Left ventricle myocardium superior (tissue), 1 donor: ENCODE measurements at regions not wholly inside any gene's neighbourhood (a gene's known extent, or its start where the extent isn't known, plus 50 kb on each side); places are given as distances from the start of the nearest gene placed in this dataset.
A peak's percentile ranks its signal among the peaks of the same experiment; 100 is the strongest.

Experiments used
- ATAC-seq: fragments of 200-7000 bp; cut with Tn5 transposase; one replicate; pipeline ENCODE4 v1.9.1; 2020; ENCODE audit warnings: mild to moderate bottlenecking, moderate library complexity
- DNase-seq: peaks from one replicate; pipeline ENCODE4 v3.0.0-alpha.2; 2020
- intact Hi-C: fragments of 100-400 bp; cut with micrococcal nuclease; formaldehyde crosslinking; loops from one replicate; pipeline ENCODE4 v1.11.0; 2022
- donor health status: DM: no; HTN: yes; CAD: no; lungs with severe emphysema.

DNA sequence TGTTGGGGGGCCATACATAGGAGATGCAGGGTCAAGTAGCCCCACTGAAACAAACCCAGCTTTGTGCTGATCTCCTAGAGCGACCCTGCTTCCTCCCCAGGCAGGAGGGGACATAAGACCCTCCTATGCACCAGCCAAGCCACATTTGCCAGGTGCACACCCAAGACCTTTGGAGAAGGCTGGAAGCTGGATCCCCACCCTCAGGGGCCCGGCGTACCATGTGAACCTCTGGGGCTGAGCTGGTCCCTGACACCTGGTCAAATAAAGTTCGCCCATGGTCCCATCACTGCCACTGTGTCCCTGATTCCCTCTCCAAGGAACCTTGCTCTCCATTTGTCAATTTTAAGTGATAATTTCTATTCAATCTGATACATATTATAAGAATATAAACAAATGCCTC is 162.1 kb upstream of the VASH1 start:
- DNase-seq (no peak), ATAC-seq (no peak)
- intact Hi-C loops: no loop called here

DNA sequence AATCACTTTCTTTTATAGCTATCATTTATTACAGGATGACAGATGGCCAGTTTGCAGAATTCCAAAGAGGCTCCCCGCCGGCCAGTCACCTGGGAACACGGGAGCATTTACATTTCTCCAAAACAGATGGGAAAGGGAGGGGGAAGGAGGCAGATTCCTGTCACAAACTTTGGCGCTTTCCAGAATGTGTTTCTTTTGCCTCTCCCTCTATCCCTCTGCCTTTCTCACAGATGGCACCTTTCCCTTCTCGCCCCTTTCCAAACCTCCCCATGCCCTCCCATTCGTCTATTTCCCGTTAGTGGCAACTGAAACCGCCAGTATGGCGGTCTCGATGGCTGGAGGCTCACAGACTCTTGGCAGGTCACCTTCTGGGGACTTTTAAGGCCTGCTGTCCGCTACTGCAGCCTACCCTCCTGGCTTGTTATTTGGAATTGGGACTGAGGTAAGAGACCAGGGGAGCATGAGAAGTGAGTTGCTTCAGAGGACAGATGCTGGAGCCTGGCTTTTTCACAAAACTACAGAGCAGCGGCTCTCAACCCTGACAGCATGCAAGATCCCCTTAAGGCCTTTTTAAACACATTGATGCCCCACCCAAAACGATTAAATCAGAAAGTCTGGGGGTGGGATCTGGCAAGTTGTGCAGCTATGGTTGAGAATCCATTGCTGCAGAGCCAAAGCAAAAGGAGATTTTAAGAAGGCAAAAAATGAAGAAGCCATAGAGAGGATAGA is 161.5 kb upstream of the VASH1 start:
- intact Hi-C loops: no loop called here
- ATAC-seq (no peak), DNase-seq (no peak)

DNA sequence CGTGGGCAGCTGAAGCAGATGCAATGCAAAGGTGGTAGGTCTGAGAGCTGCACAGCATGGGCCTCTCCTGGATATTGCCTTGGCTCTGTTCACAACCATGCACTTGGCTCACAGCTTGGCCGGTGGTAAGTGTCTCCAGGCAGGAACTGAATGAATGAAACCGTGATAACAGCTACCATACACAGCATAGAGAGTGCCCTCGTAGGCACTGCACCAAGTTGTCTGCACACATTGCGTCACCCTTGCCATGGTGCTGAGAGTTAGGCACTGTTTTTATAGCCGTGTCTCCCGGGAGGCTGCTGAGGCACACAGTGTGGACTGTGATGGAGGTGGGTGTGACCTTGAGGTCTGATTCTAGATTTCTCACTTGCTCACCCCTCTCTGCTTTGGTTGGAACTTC is 157.6 kb upstream of the VASH1 start:
- intact Hi-C loops: no loop called here
- ATAC-seq (peak; percentile 99), DNase-seq (peak; percentile 60)

DNA sequence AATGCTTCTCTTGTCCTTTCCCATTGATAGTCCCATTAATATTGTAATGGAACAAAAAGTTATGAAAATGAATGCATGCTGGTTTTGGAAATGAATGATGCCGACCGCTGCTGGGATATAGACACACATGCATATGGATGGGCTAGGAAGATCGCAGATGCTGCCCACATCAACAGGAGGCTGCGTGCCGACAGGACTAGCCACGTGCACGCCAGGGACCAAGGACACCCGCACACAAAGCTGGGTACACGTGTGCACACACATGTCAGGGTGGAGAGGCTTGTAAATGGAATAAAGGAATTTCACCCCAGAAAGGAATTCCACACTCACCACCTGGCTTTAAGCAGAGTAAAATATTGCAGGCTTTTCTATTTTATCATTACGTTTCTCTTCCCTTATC is 153.8 kb upstream of the VASH1 start:
- no peak for ATAC-seq
- intact Hi-C loops: no loop called here
- no peak for DNase-seq

DNA sequence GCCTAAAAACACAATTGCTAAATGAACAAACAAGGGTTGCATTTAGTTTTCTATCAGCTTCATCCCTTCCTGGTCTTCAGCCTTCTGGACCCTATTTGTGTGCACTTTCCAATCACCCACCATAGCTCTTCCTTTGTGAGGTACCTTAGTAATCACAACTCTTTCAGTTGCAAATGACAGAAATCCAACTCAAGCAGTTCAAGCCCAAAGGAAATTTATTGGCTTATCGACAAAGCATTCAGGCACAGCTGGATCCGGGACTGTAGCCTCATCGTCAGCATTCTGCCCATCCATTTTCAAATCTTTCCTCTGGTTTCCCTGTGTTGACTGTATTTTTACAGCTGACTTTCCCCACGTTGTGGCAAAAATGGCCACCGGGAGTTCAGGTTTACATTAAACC is 148.6 kb upstream of the VASH1 start:
- DNase-seq: no peak
- no peak for ATAC-seq
- intact Hi-C loops: no loop called here

DNA sequence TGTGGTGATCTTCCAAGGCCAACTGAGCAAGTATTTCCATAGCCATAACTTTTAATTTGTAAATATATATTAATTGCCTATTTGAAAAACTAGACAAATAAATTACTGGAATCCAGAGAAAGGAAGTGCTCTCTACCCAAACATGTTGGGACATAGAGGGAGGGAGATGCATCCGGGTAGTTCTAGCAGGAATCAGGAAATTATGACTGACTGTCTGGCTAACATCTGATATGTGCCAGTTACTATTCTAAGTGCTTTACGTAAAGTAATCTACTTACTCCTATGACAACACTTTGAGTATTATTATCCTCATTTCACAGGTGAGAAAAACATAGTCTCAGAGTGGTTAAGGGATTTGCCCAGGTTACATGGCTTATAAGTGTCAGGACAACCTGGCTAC is 147.7 kb upstream of the VASH1 start:
- intact Hi-C loops: no loop called here
- ATAC-seq (no peak), DNase-seq (no peak)

DNA sequence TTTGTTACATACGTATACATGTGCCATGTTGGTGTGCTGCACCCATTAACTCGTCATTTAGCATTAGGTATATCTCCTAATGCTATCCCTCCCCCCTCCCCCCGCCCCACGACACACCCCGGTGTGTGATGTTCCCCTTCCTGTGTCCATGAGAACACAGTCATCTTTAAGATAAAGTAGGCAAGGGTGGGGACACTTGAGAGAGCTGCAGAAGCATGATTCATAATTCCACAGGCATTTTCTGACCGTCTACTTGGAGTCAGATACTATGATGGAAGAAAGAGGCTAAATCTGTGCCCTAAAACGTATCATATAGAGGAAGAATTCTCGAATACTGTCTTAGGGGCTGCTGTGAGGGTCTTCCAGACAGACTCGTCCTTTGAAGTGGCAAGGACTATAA is 145.9 kb upstream of the VASH1 start:
- intact Hi-C loops: no loop called here
- ATAC-seq: no peak
- DNase-seq: no peak

DNA sequence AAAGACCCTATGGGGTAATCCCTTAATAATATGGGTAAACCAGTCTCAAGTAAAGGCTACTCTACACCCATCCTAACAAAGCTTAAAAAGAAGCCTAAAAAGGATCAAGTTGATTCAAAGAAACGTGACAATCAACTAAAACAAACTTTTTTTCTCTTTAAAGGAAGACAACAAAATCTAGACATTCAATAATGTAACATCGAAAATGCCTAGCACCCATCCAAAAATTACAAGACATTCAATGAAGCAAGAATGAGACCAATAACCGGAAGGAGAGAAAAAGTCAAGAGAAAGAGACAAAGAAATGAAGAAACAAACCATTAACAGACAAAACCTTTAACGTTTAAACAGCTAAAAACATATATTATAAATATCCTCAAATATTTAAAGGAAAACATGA is 143.8 kb upstream of the VASH1 start:
- DNase-seq: no peak
- intact Hi-C loops: no loop called here
- no peak for ATAC-seq

DNA sequence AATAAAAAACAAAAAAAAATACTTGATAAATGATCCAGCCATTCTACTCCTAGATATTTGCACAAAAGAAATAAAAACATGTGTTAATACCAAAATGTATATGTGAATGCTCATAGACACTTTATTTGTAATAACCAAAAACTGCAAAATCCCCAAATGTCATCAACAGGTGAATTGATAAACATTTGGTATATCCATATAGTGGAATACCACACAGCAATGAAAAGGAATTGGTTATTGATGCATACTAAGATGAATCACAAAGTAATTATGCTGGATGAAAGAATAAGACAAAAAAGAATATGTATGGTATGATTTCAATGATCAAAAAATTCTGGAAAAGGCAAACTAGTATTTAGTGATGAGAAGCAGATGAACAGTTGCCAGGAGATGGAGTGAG is 124.7 kb upstream of the VASH1 start:
- intact Hi-C loops: no loop called here
- no peak for DNase-seq
- no peak for ATAC-seq

DNA sequence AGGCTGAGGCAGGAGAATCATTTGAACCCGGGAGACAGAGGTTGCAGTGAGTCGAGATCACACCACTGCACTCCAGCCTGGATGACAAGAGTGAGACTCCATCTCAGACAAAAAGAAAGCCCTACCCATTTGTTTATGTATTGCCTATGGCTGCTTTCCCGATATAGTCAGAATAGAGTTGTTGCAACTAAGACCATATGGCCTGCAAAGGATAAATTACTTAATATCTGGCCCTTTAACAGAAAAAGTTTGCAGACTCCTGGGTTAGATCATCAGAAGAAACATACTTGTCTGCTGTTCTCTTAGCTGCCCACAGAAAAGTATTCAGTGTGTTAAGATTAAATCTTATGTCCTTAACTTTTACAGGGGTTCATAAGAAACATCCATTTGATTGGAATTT is 122.4 kb upstream of the VASH1 start:
- ATAC-seq (no peak), DNase-seq (no peak)
- intact Hi-C loops: no loop called here

DNA sequence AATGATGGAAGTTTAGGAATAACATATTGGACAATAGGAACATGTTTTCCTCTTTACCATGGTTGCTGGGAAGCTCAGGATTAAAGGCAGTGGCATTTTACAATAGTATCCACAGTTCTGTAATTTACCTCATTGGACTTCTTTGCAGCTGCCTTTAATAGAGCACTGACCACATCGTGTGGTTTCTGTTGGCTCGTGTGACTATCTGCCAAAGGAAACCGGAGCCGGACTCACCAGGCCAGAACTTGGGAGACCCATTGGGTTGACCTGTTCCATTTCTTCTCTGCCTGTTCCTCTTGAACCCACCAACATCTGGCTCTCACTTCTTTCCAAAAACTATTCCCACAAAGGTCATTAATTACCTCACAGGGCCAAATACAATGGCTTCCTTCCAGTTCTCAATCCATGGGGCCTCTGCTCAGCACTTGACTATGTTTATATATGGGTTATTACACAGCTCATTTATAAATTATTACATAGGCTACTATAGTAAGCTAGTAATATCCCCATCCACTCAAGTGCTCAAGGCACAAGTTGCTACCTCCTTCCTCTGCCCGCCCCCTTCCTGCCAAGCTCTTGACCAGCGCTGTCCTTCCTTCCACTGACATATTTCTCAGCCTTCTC is 121.5 kb upstream of the VASH1 start:
- intact Hi-C loops: loop anchor here (10.0 kb wide), 2 partner anchors 185 to 585 kb away; no protein-coding TSS in a partner anchor
- ATAC-seq (peak; percentile 19), DNase-seq (no peak)

DNA sequence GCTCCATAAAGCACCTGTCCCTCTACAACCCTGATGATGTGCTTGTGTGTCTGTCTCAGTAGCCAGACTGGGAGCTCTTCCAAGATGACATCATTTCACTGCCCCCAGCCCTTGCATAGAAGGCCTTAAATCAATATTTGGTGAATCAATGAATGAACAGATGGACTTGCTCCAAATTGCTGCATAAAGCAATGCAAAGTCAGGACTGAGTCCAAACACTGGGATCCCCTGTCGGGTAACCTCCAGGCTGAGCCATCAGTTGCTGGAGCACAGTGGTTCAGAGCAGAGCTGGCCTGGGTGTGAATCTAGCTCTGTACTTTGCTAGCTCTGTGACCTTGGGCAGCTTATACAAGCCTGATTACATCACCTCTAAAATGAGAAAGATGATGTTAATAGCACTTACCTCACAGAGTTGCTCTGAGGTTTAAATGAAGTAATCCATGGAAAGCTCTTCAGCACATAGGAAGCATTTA is 120.3 kb upstream of the VASH1 start:
- no peak for DNase-seq
- peak; percentile 84 for ATAC-seq
- intact Hi-C loops: loop anchor here (10.0 kb wide), 2 partner anchors 186 to 586 kb away; no protein-coding TSS in a partner anchor

DNA sequence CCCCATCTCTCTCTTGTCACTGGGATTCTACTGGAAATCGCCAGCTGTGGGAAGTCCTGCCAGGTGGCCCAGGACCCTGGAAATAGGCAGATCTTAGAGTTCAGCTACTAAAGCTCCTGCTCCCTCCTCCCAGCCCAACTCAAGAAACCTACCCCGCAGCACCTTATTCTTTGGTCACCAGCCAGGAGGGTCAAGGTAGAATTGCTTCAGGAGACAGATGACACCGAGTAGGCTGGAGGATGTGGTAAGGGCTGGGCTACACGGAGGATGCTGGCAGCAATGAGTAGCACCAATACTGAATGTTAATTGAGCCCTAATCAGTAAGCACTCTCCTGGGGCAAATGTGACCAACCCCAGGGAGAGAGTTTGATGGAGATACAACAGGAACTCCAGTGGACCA is 119.7 kb upstream of the VASH1 start:
- DNase-seq (no peak), ATAC-seq (peak; percentile 17)
- intact Hi-C loops: loop anchor here (10.0 kb wide), 2 partner anchors 187 to 587 kb away; no protein-coding TSS in a partner anchor

DNA sequence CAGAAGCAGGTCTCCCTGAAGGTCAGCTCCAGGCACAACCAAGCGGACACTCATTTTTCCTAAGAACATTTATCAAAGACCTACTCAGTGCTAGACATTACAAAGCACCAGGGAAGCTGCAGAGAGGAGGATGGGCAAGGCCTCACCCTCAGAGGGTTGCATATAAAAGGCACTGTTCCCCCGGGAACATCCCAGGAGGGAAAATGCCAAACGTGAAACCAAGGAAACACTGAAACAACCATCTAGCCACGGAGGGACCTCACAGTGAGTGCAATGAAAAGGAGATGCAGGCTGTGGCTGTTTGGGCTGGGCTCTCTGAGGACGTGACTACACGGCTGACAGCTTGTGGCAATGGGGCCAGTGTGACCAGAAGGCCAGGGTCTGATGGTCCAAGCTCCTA is 117.4 kb upstream of the VASH1 start:
- no peak for ATAC-seq

DNA sequence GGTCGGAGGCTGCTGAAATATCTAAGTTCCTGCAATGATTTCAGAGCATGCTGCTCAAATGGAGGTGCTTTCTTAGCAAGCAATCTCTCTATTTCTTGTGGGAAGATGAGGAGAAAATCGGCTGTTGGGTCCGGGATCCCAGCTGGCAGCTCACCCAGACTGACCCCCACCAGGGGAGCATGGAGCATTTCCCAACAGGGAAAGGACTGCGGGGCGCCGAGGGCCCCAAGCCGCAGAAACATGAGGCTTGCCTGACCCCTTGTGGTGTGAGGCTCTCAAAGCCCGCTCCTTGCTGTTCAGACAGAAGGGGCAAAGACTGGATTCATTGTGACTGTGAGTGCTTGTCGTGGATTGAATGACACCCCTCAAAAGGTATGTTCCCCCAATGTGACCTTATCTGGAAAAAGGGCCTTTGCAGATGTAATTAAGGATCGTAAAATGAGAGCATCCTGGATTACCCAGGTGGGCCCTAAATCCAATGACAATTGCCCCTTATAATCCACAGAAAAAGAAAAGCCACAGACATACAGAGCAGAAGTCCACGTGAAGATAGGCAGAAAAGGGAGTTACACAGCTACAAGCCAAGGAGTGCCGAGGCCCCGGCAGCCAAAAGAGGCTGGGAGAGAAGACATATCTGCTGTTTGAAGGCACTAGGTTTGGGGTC is 116.3 kb upstream of the VASH1 start:
- DNase-seq (no peak), ATAC-seq (peak; percentile 59)
- intact Hi-C loops: loop anchor here (10.0 kb wide), 2 partner anchors 190 to 590 kb away; no protein-coding TSS in a partner anchor

More for the DNA sequence above, 117.4 kb upstream of the VASH1 start:
- intact Hi-C loops: loop anchor here (10.0 kb wide), 2 partner anchors 189 to 589 kb away; no protein-coding TSS in a partner anchor
- DNase-seq: no peak

DNA sequence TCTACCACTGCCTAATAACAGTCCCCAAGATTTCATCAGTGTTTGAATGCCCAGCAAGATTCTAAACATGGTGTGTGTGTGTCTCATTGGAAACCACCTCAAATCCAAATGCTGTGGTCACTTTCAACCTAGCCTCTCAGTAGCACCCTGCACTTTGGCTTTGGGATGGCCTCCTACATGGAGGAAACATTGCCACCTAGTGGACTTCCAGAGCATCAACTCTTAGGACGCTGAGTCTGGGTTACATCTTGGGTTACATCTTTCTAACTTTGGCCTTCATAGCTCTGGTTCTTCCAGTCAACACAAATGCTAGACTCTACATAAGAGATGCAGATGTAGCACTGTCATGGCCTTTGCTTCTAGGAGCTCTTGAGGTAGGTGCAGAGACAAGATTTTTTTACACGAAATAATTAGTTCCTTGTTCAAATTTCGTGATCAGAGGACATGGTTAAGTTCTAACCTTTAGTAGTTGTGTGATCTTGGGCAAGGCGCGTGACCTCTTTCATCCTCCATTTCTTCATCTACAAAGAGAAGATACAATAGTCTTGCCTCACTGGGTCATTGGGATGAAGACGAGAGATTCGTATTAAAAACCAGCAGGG is 113.5 kb upstream of the VASH1 start:
- intact Hi-C loops: loop anchor here (10.0 kb wide), 2 partner anchors 193 to 593 kb away; no protein-coding TSS in a partner anchor
- ATAC-seq (peak; percentile 76), DNase-seq (no peak)

DNA sequence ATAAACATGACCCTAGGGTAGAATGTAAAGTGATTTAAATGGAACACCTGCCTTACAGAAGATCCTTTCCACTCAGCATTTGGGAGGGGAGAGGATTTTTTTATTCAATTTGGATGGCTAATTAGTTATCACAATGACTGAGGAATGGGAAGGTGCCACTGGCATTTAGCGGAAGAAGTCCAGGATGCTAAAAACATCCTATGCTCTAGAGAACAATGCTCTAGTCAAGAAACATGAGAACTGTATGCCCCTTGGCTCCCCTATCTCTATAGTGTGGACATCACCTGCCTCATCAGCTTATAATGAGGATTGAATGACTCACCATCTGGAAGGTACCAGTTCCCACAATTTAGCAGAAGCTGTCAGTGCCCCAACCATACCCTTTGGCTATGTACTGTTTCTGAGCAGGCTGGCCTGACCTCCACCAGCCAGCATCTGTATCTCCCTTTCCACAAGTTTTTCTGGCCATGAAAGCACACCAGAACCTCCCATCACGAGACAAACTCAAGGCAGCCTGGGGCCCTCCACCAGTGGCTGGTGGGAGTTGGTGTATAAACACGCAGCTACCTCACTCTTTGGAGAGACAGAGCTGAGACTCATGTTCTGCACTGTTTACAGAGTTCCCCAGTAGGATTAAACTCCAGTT is 109.7 kb upstream of the VASH1 start:
- no peak for DNase-seq
- intact Hi-C loops: no loop called here
- no peak for ATAC-seq

DNA sequence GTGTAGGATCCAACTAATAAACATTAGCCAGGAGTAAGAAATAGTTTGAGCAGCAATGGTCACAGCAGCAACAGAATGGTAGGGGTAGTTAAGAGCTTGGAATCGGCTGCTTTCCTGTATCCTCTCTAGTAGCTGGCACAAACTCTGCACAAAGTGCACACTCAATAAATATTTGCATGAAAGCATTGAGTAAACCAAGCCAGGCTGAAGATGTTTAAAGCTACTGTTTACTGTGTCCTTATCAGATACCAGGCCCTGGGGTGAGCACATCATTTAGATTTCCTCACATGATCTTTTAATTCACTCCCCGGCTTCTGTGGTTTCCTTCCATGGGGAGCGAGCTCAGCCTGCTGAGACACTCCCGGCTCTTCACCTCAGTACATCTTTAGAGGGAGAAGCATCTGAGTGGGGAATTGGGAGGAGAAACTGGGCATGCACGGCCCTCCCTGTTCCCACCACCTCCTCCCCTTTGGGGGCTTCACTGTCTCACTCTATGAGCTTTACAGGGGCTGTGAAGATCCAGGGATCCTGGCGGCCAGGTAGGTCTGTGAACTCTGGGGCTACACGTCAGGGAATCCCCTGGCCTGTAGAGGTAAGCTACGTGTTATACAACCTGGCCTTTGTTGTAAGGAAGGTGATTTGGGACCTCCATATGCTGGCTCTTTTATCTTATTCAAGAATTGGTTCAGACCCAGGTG is 107.2 kb upstream of the VASH1 start:
- no peak for DNase-seq
- intact Hi-C loops: no loop called here
- no peak for ATAC-seq
